ENCODE measurements at regions not wholly inside any gene's neighbourhood (a gene's known extent, or its start where the extent isn't known, plus 50 kb on each side); places are given as distances from the start of the nearest gene placed in this dataset.

DNA sequence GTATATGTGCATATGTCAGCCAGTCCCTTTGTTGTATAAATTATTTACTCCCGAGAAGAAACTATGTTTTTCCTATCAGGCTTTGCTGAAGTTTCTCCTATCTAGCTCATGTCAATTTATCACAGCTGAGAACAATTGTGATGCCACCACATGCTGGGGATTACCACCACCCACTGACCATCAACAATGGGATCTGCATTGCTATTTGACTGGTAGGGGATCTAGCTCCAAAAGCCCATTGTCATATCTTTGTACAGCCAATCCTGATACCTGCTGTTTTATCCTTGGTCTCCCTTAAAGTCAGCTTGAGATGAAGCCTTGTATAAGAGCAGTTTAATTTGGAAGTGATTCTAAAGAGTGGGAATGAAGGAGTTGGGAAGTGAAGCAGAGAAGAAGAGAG lies 53.9 kb upstream of the KCNN2 start:
- DNase-seq (ENCODE audit: low spot score) = no peak

DNA sequence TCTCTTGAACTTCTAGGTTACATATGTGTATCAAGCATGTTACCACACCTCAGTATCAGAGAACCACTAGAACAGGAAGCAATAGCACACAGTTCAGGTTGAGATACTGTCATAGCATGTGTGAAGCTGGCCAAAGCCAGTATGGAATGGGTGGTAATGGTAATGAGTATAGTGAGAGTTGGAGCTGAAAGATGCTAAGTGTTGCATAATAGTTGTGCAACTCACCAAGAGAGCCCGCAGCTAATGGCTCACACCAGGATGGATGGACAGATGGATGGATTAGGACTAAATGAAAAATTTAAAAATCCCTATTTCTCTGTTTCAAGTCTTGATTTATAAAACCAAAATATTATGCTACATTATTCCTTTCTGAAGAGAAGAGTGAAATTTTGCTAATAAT lies 53.4 kb upstream of the KCNN2 start:
- TF ChIP-seq, protein P1, sequence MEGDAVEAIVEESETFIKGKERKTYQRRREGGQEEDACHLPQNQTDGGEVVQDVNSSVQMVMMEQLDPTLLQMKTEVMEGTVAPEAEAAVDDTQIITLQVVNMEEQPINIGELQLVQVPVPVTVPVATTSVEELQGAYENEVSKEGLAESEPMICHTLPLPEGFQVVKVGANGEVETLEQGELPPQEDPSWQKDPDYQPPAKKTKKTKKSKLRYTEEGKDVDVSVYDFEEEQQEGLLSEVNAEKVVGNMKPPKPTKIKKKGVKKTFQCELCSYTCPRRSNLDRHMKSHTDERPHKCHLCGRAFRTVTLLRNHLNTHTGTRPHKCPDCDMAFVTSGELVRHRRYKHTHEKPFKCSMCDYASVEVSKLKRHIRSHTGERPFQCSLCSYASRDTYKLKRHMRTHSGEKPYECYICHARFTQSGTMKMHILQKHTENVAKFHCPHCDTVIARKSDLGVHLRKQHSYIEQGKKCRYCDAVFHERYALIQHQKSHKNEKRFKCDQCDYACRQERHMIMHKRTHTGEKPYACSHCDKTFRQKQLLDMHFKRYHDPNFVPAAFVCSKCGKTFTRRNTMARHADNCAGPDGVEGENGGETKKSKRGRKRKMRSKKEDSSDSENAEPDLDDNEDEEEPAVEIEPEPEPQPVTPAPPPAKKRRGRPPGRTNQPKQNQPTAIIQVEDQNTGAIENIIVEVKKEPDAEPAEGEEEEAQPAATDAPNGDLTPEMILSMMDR (IDR thresholded peaks at IDR 0.05; ENCODE audit: extremely low read depth, missing control alignments) = no peak

More for the DNA sequence above, 53.9 kb upstream of the KCNN2 start:
- TF ChIP-seq, protein P1 (IDR thresholded peaks at IDR 0.05; ENCODE audit: extremely low read depth, missing control alignments) = no peak

DNA sequence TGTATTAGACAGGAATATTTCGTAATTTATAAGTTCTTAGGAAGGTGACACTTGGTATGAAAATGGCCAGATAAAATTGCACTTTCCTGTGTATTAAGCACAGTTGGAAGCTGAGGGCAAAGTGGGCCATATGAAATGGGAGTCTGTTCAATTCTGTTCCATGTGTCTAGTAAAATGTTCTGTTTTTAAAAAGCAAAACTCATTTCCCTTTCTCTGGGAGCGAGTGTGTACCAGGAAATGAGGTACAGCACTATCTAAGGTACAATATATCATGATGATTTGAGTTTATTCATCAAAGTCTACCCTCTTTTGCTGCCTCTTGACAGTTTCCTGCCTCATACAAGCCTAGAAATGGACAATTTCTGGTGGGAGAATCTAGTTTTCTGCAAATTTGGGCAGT lies 51.2 kb upstream of the KCNN2 start:
- no peak for DNase-seq (ENCODE audit: low spot score)
- TF ChIP-seq, protein P1 (IDR thresholded peaks at IDR 0.05; ENCODE audit: extremely low read depth, missing control alignments) = no peak

More for the DNA sequence above, 53.4 kb upstream of the KCNN2 start:
- DNase-seq (ENCODE audit: low spot score) = no peak

DNA sequence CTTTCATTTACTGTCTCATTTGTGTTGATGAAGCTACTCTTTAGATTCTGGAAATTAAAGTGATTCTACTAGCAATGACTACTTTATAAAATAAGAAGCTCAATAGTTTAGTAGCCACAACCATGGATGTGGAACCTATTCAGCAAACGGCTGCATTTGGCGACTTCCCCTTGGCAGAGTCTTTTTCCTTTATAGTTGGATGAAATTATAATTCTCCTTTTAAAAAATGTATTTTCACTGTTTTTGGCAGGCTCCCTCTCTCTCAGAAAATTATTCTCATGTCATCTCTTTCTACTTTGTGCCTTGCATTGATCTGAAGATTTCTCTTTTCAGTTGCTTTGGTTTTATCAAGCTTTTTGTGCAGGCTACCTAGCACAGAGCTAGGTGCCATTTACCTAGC lies 50.6 kb upstream of the KCNN2 start:
- DNase-seq (ENCODE audit: low spot score) = no peak
- TF ChIP-seq, protein P1 (IDR thresholded peaks at IDR 0.05; ENCODE audit: extremely low read depth, missing control alignments) = no peak

DNA sequence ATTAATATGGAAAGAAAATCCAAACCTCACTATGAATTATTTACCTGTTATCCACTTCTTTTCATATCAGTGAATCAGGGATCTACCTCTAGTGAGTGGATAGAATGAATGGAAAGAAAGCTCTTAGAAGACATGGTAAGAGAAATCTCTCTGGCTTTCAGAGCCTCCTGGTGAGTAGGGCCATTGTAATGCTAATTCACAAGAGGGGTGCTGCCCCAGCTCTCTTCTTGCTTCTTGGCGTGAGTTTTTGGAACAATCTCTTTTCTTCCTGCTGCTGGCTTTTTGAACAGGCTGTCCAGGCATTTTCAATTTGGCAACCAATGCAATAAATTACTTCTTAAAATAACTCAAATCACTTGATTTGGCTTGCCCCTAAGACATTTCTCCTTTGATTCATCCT lies 49.9 kb upstream of the KCNN2 start:
- DNase-seq (ENCODE audit: low spot score) = no peak

More for the DNA sequence above, 49.9 kb upstream of the KCNN2 start:
- TF ChIP-seq, protein P1 (IDR thresholded peaks at IDR 0.05; ENCODE audit: extremely low read depth, missing control alignments) = no peak

Measured in GM20000 (cell line).